HFF-Myc (cell line): ENCODE measurements at regions not wholly inside any gene's neighbourhood (a gene's known extent, or its start where the extent isn't known, plus 50 kb on each side); places are given as distances from the start of the nearest gene placed in this dataset.

Experiments
- DNase-seq: peaks from one replicate; pipeline ENCODE4 v3.0.0-alpha.2; 2011; ENCODE audit warnings: low read depth; ENCODE audit errors: extremely low read depth
- H3K4me3 ChIP-seq: replicated peaks from 2 replicates; pipeline ENCODE4 v1.5.1; 2011; ENCODE audit warnings: low read depth, mild to moderate bottlenecking, control low read depth, low read length
- CTCF ChIP-seq: IDR thresholded peaks from 2 replicates; pipeline ENCODE4 v1.5.1; 2012; ENCODE audit warnings: mild to moderate bottlenecking, low read depth, low read length, control low read depth; ENCODE audit errors: missing control alignments

GRCh38 chr11:34748036-34748435 lies 127.1 kb downstream of the EHF start:
- DNase-seq = no peak
- no peak overlapping the region for H3K4me3 ChIP-seq
- no peak for TF ChIP-seq CTCF

DNA sequence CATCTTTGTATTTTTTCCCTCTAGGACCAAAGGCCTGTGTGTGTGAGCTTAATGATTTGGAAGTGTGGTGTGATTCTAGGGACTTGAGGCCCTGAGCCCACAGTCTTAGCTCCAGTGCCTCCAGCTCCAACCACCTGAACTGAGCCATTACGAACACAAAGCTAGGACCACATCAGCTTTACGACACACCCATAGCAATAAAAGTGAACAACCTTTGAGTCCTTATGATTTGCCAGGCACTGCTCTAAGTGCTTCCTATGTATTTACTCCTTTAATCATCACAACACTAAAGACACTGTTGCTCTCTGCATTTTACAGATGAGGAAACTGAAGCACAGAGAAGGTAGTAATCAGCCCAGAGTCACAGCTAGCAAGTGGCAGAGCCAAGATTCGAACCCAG lies 126.4 kb downstream of the EHF start:
- DNase-seq = no peak
- H3K4me3 ChIP-seq = no peak overlapping the region
- TF ChIP-seq CTCF = no peak

- no peak overlapping the region for H3K4me3 ChIP-seq
- no peak for TF ChIP-seq CTCF
- no peak for DNase-seq
Measured at GRCh38 chr11:34745195-34745594, 124.3 kb downstream of the EHF start.

GRCh38 chr11:34744511-34744910 lies 123.6 kb downstream of the EHF start:
- no peak for DNase-seq
- no peak for TF ChIP-seq CTCF
- no peak overlapping the region for H3K4me3 ChIP-seq

- no peak overlapping the region for H3K4me3 ChIP-seq
- no peak for TF ChIP-seq CTCF
- no peak for DNase-seq
Measured at GRCh38 chr11:34738237-34738636, 117.3 kb downstream of the EHF start.

DNA sequence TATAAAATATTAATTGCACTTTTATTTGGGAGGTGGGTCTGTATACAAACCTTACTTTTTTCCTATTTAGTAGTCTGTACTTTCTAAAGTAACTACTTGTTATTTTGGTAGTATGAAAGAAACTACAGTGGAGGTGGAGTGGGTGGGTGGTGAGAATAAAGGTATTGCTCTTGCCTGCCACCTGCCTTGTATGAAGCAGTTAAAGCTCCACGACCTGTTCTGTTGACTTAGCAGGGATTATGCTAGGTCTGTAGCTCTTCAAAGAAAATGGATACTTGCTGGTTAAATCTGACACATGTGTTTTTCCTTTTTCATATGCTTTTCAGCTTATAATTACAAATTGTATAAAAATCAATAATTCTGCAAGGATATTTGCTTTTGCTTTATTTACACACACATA lies 111.9 kb downstream of the EHF start:
- no peak for DNase-seq
- no peak for TF ChIP-seq CTCF
- H3K4me3 ChIP-seq = no peak overlapping the region

DNA sequence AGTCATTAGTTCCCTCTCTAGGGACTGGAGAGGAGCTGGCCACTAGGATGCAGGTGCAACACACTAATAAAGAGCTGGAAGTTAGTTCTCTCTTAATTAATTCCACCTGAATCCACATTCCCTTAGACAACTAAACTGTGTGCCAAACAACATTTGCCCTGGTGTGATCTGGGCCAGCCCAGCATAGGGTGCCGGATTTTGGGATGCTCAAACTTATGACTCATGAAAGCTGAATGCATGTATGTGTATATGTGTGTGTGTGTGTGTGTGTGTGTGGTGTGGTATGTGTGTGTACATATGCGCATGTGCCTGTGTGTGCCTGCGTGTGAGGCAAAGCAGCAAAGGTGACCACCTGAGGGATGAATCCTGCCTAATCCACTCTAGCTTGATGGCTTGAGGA lies 110.7 kb downstream of the EHF start:
- no peak overlapping the region for H3K4me3 ChIP-seq
- DNase-seq = peak; percentile 22
- no peak for TF ChIP-seq CTCF
